Putamen (tissue), 1 donor: ENCODE measurements at regions not wholly inside any gene's neighbourhood (a gene's known extent, or its start where the extent isn't known, plus 50 kb on each side); places are given as distances from the start of the nearest gene placed in this dataset.

Experiments used
- DNase-seq: peaks from one replicate; pipeline ENCODE4 v3.0.0-alpha.2; 2016; ENCODE audit warnings: low spot score

DNA sequence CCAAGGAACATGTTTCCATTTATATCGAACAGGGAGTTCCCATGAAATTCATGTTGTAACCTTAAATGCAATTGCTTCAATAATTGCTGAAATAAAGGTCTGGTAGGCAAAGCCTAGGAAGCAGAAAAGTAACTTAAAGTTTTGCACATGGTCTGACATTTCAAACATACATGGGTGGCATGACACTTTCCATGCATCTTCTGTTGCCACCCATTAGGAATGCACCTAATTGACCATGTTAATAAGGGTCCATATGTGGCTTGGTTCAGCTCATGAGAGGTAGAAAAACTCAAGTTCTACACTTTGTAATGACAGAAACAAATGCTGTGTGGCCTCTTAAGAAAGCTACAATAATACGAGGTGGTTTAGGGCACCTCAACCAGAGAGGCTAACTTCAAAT is 72.0 kb upstream of the GORAB start:
- DNase-seq = no peak

DNA sequence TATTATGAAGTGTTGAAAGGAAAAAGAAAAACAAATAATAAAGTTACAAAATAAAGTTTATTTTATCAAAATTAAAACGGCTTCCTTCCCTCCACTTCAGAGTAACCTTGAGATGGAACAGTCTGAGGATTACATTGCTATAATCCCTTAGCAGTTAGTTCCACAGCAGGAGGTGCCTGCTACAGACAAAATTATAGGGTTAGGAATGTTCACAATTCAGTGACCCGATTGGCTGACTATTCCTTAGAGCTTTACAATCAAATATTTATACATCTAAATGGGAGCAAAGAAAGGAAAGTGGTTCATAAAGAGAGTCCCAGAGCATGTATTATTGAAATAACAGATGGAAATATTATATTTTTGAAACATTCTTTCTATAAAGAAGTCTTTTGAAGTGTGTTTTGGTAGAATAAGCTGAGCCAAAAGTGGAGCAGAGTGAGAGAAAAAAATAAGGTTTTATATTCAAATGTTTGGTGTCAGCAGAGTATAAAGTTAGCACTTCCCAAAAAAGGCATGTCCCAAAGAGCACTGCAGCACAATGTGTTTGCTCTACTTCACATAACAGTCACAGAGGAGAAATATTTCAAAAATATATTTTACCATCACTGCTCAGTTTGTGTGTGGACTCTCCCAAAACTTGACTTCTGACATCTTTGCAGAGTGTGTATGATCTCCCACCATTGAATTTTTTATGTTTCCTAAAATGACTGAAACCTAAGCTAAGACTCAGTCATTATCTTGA is 71.4 kb upstream of the GORAB start:
- DNase-seq = no peak

DNA sequence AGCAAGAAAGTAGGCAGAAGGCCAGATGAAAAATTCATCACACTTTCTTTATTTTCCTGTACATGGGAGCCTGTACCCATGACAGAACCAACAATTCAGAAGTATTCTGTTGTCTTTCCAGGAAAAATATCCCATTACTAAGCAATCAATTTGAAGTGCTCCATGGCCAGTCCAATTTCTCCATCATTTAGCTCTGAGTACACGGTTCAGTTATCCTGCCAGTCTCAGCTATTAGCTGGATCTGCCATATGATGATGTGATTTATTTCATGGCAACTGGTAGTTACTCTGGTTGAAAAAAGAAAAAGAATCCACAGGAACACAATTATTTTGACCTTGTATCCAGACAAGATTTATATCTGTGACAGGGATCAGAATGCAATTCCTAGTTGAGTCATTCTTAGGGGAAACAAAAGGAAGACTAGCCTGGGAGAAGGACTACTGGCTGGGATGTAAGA is 70.6 kb upstream of the GORAB start:
- no peak for DNase-seq

DNA sequence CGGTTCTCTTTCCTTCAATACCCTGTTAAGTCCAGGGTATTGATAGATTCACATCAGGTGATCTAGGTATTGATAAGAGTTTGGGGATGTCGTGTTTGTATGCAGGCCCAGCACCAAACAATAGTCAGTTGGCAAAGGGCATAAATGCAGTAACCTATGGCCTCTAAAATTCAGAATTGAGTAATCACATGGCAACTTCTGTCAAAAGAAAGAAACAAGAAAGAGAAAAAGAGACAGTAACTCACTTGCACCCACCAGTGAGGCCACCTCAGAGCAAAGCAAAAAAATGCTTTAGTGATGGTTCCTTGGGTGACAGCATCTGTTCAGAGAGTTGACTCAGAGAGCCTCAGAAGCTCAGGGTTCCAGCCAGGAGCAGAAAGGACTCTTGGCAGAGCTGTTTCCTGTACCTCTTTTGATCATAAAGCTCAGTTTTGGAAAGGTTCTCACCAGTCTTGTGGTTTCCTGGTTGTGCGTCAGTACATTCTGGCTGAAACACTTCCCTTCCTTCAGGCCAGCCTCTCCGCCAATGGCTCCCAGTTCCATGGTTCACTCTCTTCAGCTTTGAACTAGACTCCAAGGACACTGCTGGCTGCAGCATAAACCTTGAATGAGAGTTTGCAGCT is 70.1 kb upstream of the GORAB start:
- DNase-seq = no peak

DNA sequence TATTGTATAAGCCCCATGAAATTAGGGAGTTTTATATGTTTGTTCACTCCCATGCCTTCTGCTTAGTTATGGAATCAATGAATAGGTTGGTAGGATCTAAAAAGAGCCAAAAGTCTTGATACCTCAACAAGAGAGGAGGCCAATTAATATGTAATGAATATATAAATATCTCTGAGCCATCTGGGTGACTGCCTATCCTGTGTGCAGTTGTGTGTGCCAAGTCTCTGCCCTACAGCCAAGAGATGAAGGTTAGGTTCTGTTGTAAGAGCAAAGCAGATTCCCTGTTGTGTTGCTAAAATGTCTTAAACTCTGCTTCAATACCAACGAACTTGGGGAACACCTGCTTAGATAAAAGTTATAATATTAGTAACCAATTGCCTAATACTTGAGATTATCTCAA is 61.8 kb upstream of the GORAB start:
- DNase-seq = no peak

DNA sequence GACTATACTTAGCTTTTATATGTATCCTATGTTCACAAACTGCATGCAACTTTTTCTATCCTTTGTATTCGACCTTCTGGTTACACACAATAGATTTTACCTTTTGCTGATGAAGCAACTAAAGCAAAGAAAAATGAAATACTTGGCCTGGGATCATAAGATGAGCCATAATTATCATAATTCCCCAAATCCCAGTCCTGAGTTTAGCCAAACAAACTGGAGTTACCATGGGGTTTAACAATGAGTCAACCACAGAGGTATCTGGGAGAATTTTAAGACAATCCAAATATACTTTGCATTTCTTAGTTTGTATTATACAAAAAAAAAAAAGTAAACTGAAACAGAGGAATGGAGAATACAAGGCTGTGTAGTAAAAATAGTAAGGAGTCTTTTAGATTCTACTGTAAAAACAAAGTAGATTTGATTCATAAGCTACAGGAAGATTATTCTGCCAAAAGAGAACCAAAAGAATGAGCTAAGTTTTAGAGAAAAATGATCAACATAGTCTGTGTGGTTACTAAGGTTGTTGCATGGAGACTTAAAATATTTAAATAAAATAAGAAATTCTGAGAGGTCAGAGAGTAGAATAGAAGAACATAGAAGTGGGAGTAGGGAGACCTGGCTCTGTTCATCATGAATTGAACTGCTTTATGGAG is 60.4 kb upstream of the GORAB start:
- no peak for DNase-seq

DNA sequence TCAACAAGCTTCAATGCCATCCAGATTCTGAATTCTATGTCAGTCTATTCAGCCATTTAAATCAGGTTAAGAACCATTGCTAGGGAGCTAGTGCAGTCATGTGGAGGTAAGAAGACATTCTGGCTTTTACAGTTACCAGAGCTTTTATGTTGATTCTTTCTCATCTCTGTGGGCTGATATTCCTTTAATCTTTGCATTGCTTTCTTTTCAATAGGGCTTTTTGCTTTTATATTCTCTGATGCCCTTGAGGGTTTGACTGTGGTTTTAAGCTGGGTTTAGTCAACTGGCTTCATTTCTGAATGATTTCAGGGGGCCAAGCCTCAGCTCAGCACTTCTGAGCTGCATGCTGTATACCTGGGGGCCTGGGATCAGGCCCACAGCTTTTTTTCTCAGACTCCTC is 51.0 kb upstream of the GORAB start:
- no peak for DNase-seq
